ENCODE measurements at regions not wholly inside any gene's neighbourhood (a gene's known extent, or its start where the extent isn't known, plus 50 kb on each side); places are given as distances from the start of the nearest gene placed in this dataset.
"Not testable (repeated sequence)": the region's sequence is repeated elsewhere in the genome, so short reads cannot be mapped to it uniquely, and the experiment has no call there.

- DNase-seq (ENCODE audit: low spot score), result no peak
These were observed 462.6 kb downstream of the RNF144A start for GRCh38 chr2:7379799-7380198.

GRCh38 chr2:7384773-7385349 is 467.6 kb downstream of the RNF144A start:
- no peak for DNase-seq (ENCODE audit: low spot score)

DNA sequence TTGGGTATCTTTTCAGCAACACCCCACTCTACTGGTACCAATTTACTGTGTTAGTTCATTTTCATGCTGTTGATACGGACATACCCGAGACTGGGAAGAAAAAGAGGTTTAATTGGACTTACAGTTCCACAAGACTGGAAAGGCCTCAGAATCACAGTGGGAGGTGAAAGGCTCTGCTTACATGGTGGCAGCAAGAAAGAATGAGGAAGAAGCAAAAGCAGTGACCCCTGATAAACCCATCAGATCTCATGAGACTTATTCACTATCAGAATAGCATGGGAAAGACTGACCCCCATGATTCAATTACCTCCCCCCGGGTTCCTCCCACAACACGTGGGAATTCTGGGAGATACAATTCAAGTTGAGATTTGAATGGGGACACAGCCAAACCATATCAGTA is 473.1 kb downstream of the RNF144A start:
- DNase-seq (ENCODE audit: low spot score), result not testable (repeated sequence)

DNA sequence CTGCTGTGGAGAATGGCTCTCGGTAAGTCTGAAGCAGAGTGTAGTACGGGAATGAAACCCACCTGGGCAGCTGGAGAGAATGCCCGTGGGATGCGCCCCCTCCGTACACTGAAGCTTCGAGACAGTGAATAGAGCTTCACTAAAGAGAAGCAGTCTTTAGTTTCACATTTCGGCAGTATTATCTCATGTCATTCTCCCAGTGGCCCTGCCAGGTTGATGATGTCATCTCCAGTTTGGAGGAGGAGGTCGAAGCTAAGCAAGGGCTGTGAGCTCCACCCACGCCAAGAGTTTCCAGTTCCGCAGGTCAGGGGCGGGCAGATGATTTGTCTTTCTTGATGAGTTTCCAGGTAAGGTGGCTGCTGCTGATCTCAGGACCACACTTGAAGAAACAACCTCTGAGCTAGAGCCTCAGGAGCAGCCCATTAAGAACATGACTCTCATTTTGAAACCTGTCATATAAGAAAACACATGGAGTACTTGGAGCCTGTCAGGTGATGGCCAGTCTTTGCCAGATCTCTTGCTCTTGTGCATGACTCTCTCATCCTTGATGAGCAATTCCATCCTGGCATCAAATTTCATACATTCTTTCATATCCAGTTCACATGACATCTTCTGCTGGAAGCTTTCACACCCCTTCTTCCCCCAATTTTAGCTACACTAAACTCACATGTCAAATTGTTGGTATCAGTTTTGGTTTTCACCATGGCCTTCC is 475.0 kb downstream of the RNF144A start:
- no peak for DNase-seq (ENCODE audit: low spot score)

DNA sequence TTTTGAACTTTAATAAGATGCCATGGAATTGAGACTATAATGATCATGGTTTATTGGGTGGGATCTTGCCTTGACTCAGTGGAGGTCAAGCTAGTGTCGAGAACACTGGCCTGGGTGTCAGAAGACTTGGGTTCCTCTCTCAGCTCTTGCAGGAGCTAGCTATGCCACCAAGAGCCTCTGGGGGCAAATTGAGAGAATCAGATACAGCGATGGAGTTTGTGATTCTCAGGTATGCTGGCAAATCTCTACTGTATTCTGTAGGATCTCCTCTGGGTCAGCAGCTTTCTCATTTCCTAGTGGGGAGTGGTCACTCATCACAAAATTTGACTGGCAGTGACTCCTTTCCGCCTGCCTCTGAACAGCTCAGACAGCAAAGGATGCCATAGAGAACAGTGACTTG is 477.0 kb downstream of the RNF144A start:
- no peak for DNase-seq (ENCODE audit: low spot score)

GRCh38 chr2:7400628-7401027 is 483.4 kb downstream of the RNF144A start:
- DNase-seq (ENCODE audit: low spot score), result no peak

- DNase-seq (ENCODE audit: low spot score), result no peak
These were observed 486.0 kb downstream of the RNF144A start for GRCh38 chr2:7403092-7403775.

DNA sequence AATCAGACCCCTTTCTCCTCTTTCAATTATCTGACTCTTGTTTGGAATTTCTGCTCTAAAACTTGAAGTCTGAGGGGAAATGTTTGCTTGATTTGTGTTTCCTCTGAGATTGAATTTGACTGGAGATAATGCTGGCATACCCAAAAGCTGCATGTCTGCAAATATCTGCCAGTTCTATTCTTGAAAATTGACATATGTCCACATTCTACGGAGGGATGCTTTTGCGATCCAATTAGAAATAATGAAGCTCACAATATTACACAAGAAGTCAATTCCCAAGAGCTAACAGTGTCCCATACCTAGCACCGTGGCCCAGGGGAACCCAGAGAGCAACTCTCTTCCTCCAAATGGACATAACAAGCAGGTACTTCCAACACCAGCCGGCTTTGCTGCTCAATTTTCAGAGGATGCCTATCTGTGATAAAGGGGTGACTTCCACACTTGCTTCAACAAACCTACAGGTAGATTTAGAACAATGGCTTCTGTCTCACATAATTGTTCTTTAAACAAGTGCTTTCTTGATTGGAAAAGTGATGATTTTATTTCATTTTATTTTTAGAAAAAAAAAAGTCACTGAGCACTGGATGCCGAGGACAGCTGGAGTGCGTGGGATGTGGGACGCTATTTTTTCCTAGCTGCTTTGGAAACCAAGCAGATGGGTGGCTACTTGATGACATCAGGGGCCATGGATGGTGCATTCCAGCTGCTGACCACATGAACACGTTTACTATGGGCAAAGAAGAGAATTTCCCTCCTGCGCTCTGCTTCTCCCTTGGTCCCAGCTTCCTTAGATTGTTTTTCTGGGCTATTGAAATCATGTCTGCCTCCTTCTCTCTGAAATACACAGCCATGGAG is 488.9 kb downstream of the RNF144A start:
- no peak for DNase-seq (ENCODE audit: low spot score)

- no peak for DNase-seq (ENCODE audit: low spot score)
These were observed 489.8 kb downstream of the RNF144A start for GRCh38 chr2:7407001-7407400.

GRCh38 chr2:7407906-7408680 is 490.9 kb downstream of the RNF144A start:
- no peak for DNase-seq (ENCODE audit: low spot score)

DNA sequence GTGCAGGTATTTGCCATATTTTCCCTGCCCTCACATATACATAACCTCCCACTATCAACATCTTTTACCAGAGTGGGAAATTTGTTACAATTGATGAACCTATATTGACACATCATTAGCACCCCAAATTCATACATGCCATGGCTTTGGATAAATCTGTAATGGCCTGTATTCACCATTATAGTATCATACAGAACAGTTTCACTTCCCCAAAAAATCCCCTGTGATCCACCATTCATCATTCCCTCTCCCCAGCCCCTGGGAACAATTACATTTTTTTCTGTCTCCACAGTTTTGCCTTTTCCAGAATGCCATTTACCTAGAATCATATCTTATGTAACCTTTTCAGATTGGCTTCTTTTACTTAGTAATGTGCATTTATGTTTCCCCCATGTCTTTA is 494.5 kb downstream of the RNF144A start:
- no peak for DNase-seq (ENCODE audit: low spot score)

DNA sequence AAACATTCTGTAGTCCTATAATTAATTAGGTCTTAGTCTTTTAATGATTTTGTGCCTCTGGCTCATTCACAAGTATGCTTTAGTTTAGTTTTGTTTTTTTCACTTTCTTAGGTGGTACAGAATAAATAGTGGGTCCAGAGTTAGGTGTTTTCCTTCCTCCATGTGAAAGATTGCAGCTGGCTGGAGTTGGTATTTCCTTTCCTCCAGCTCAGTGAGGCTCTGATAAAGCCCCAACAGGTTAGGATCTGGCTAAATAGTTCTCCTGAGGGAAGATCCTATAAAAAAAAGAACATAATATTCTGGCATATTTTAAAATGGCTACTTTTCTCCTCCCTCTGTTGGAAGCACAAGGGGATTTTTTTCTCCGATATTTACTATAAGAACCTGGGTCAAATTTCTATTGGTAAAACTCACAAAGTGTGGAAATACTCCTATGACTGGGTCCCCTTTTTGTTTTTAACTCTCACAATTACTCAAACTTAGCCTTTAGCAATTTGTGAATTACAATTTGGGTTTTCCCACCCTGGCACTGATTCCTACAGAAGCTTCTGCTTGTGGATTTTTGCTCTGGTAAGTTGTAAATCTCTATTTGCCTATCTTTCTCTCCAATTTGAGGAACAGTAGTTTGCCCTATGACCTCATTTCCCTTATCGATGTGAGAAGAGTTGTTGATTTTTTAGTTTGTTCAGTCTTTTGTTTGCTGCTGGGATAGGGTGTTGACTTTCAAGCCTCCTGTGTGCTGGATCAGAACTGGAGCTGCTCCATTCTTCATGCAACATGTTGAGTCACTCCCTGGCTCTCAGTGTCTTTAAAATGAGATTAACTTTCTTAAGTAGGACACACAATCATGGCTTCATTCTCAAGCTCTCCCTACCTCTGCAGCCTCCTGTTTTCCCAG is 500.9 kb downstream of the RNF144A start:
- no peak for DNase-seq (ENCODE audit: low spot score)

DNA sequence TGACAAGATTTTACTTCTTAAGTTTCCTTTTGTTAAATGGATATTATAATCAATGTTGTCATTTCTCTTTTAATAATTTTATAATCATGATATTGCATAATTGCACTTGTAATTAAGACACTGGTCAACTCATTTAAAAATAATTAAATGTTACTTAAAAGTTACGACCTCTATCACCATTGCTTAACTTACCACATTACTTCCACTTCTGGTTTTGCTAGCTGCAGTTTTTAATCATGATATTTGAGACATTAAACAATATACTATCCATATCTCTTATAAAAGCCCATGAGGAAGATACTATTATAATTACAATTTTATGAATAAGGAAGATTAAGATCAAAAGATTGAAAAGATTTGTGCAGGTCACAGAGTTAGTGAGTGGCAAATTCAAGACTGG is 502.0 kb downstream of the RNF144A start:
- no peak for DNase-seq (ENCODE audit: low spot score)

DNA sequence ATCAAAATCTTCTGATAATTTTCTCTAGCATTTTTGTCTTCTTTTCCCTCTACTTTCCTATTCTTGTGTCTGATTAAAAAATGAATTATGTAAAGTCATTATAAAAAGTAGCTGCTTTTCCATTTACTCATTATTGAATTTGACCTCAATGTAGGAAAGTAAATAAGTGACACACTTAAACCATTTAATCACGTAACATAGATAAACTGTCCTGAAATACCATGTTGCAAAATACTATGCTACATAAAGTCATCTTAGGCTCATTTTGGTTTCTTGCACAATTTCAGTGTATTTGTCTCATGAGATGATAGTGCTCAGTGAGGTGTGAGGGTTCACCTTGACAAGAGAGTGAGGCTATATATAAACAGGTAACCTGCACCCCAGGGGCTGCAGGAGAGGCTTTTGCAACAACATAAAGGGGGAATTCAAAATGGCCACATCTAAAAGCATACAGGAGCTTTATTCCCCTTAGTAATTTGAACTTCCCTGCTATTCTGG is 502.7 kb downstream of the RNF144A start:
- no peak for DNase-seq (ENCODE audit: low spot score)

DNA sequence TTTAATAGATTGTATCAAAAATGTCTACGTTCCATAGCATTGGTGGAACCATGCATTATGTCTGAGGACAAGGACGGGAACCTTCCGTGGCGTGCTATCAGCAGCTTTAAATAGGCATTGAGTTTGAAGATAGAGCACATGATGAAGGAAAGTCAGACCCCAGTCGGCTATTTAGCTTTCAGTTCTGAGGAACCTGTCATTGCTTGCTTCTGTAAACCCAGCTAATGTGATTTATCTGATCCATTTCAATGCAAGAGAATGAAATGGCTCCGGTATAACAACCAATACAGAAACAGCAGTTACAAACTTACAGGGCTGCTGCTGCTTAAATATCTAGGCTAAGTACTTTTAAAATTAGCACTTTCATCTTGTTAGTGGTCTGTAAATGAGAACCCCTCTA is 503.3 kb downstream of the RNF144A start:
- no peak for DNase-seq (ENCODE audit: low spot score)

DNA sequence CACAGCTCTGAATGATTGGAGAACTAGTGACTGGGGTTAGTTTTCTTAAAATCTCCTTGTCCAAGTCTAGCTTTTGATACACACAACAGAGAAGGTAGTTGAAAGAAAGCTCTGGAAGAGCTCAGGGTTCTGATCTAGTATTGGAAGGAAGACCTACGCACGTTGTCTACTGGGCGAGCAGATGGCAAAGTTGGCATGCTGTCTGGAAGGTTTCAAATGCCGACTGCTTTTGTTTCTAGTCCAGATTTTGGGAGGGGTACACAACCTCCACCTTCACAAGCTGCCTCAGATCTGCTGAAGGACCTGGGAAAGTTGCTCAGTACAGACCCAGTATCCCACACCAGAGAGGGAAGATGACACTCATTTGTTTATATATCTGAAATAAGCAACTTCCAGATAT is 507.3 kb downstream of the RNF144A start:
- DNase-seq (ENCODE audit: low spot score), result no peak

DNA sequence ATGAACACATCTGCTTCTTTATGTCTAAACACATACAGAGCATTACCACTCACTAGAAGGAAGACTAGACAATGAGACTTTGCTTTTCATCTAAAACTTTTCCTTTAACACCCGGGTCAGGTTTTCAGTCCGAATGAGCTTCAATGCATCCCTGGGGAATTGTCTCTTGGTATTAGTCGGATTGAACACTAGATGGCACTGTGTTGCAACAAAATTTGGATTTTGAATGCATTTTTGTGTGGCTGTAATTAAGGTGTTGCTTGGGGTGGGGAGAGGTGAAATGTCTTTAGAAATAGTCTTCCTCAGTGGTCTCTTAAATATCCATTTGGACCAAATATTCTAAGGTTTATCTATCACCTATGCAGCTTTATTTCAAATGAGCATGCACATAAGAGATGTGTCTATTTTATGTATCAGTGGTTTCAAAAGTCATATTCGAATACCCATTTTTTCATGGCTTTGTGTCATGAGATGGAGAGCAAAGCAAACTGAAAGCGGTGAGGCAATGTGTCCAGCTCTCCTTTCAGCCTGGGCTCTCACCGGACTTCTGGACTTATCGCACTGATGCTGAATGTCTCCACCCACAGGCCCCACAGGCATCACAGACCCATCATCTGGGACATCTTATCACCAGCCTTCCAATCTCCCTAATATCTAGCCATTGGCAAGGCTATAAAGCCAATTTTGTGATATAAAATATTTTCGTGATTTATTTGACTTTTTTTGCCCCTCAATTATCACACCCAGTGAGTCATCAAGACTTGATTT is 510.3 kb downstream of the RNF144A start:
- DNase-seq (ENCODE audit: low spot score), result peak; percentile 51

DNA sequence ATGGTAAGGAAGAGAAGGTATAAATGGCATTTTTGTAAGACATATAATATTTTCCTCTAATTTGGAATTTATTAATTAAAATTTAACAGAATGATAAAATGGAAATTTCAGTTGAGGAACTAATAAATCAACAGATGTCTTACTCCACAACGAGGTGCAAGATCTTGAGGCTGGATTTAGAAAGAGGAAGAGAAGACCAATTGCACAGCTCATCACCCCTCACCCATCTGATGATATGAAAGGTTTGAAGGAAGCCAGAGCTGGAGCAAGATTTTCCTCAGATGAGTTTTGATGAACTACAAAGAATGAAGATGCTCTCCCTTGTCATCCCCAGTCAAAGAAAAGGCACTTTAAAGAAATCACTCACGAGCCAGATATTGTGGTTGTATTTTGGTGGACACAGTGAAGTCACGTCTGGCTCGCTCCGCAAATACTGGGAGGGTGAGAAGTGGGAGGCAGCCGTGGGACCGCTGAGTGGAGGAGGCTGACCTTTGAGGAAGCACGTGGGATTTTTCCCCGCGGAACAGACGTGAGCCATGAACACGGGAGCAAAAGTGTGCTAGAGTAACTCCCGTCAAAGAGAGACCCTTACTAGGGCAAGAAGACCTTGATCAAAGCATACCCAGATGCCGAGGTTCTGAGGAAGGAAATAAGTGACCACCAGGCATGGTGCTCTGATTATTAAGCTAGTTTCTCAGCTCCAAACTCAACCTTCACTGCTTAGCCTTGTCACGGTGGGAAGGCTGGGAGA is 511.4 kb downstream of the RNF144A start:
- DNase-seq (ENCODE audit: low spot score), result no peak

DNA sequence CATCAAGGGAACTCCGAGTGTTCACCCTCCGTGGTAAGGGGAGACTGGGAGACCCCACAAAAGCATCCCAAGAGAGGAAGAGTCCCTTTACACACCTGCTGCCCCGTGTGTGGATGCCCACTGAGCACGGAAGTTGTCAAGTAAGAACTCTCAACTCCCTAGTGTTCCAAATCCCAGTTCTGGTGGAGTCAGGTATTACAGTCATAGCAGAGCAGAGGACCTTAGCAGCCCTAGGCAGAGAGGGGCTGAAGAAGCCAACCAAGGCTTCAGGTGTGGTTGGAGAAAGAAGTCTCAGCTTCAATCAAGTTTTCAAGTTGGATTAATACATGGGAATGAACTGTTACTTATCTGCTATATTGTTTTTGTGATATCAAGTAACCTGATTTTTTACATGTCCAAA is 512.5 kb downstream of the RNF144A start:
- DNase-seq (ENCODE audit: low spot score), result no peak

Data from D341Med (cell line).